ENCODE measurements at regions not wholly inside any gene's neighbourhood (a gene's known extent, or its start where the extent isn't known, plus 50 kb on each side); places are given as distances from the start of the nearest gene placed in this dataset.

GRCh38 chr14:38524636-38525509, 269.0 kb upstream of the CLEC14A start:
- H3K4me3 ChIP-seq (ENCODE audit: low read depth, low read length): no peak overlapping the region
- CTCF ChIA-PET: no interaction called here
- H3K27ac ChIP-seq (ENCODE audit: low read depth, low read length): no peak overlapping the region
- POLR2A ChIA-PET: no interaction called here
- no peaks in the 10 kb centered on the region for H3K27me3 ChIP-seq (ENCODE audit: control insufficient read depth, insufficient read depth, low read length)
- DNase-seq (ENCODE audit: low read depth, low spot score): no peak
- TF ChIP-seq, protein P1, sequence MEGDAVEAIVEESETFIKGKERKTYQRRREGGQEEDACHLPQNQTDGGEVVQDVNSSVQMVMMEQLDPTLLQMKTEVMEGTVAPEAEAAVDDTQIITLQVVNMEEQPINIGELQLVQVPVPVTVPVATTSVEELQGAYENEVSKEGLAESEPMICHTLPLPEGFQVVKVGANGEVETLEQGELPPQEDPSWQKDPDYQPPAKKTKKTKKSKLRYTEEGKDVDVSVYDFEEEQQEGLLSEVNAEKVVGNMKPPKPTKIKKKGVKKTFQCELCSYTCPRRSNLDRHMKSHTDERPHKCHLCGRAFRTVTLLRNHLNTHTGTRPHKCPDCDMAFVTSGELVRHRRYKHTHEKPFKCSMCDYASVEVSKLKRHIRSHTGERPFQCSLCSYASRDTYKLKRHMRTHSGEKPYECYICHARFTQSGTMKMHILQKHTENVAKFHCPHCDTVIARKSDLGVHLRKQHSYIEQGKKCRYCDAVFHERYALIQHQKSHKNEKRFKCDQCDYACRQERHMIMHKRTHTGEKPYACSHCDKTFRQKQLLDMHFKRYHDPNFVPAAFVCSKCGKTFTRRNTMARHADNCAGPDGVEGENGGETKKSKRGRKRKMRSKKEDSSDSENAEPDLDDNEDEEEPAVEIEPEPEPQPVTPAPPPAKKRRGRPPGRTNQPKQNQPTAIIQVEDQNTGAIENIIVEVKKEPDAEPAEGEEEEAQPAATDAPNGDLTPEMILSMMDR (IDR thresholded peaks at IDR 0.05; ENCODE audit: low read depth, low read length): no peak
- no peaks in the 10 kb centered on the region for H3K9me3 ChIP-seq (ENCODE audit: control insufficient read depth, insufficient read depth, low read length)

DNA sequence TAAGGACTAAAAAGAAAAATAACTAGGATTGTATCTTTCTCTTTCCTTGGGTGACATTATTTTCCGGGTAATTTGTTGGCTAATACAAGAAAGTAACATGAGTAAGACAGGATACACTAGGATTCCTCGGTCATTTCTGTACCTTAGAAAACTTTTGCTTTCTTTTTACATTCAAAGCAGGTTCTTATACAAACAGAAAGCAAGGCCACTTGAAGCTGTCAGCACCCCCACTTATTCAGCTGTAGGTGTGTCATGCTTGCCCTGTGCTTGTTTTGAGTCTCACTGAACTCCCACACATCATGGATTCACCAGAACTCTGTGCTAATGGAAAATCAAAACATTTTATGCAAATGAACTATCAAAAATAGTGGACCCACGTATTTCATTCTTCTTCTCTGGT, 266.8 kb upstream of the CLEC14A start:
- Histone ChIP-seq H3K27me3 (ENCODE audit: control insufficient read depth, insufficient read depth, low read length) (no peaks in the 10 kb centered on the region), H3K27ac (ENCODE audit: low read depth, low read length) (no peak overlapping the region), H3K4me3 (ENCODE audit: low read depth, low read length) (no peak overlapping the region), H3K9me3 (ENCODE audit: control insufficient read depth, insufficient read depth, low read length) (no peaks in the 10 kb centered on the region)
- no peak for DNase-seq (ENCODE audit: low read depth, low spot score)
- CTCF ChIA-PET: no interaction called here
- POLR2A ChIA-PET: no interaction called here
- TF ChIP-seq, protein P1 (IDR thresholded peaks at IDR 0.05; ENCODE audit: low read depth, low read length): no peak

DNA sequence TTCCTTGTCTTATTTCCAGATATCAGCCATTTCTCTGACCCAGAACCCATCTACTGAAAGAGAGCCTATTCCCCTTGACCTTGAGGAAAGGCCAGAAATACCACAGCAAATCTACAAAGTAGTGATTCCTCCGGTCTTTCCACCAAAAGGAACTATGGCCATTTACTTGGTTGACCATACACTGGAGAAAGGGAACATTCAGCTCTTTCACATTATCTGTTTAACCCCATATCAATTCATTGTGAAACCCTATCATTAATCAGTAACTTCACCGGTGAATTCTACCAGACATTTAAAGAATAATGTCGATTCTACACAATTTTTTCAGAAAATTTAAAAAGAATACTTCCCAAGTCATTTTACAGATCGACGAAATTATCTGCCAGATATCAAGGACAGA, 265.7 kb upstream of the CLEC14A start:
- TF ChIP-seq, protein P1 (IDR thresholded peaks at IDR 0.05; ENCODE audit: low read depth, low read length): no peak
- Histone ChIP-seq H3K27ac (ENCODE audit: low read depth, low read length) (no peak overlapping the region), H3K9me3 (ENCODE audit: control insufficient read depth, insufficient read depth, low read length) (no peaks in the 10 kb centered on the region), H3K4me3 (ENCODE audit: low read depth, low read length) (no peak overlapping the region), H3K27me3 (ENCODE audit: control insufficient read depth, insufficient read depth, low read length) (no peaks in the 10 kb centered on the region)
- ChIA-PET CTCF (no interaction called here), POLR2A (no interaction called here)
- DNase-seq (ENCODE audit: low read depth, low spot score): no peak

DNA sequence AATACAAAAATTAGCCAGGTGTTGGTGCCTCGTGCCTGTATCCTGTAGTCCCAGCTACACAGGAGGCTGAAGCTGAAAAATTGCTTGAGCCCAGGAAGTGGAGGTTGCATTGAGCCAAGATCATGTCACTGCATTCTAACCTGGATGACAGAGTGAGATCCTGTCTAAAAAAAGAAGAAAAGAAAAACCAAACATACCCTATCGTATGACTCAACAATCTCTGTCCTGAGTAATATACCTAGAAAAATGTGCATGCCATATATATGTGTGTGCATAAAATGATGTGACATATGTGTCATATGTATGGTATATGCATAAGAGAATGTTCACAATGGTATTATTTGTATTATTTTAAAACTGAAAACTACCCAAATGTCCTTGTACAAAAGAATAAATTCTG, 261.5 kb upstream of the CLEC14A start:
- ChIA-PET CTCF (no interaction called here), POLR2A (no interaction called here)
- TF ChIP-seq, protein P1 (IDR thresholded peaks at IDR 0.05; ENCODE audit: low read depth, low read length): no peak
- Histone ChIP-seq H3K9me3 (ENCODE audit: control insufficient read depth, insufficient read depth, low read length) (no peaks in the 10 kb centered on the region), H3K27ac (ENCODE audit: low read depth, low read length) (no peak overlapping the region), H3K27me3 (ENCODE audit: control insufficient read depth, insufficient read depth, low read length) (no peaks in the 10 kb centered on the region), H3K4me3 (ENCODE audit: low read depth, low read length) (no peak overlapping the region)
- no peak for DNase-seq (ENCODE audit: low read depth, low spot score)

- Histone ChIP-seq H3K4me3 (ENCODE audit: low read depth, low read length) (no peak overlapping the region), H3K9me3 (ENCODE audit: control insufficient read depth, insufficient read depth, low read length) (no peaks in the 10 kb centered on the region), H3K27me3 (ENCODE audit: control insufficient read depth, insufficient read depth, low read length) (no peaks in the 10 kb centered on the region), H3K27ac (ENCODE audit: low read depth, low read length) (no peak overlapping the region)
- TF ChIP-seq, protein P1 (IDR thresholded peaks at IDR 0.05; ENCODE audit: low read depth, low read length): no peak
- ChIA-PET CTCF (interaction anchor here (0.6 kb wide), 1 partner anchor 88 kb away, joined by 3 read pairs; no protein-coding TSS in a partner anchor), POLR2A (no interaction called here)
- no peak for DNase-seq (ENCODE audit: low read depth, low spot score)
These were observed 256.3 kb upstream of the CLEC14A start for GRCh38 chr14:38512236-38512635.
